GM18520 (cell line): ENCODE measurements at regions not wholly inside any gene's neighbourhood (a gene's known extent, or its start where the extent isn't known, plus 50 kb on each side); places are given as distances from the start of the nearest gene placed in this dataset.

ENCODE experiments used
- ATAC-seq: cut with Tn5 transposase; IDR thresholded peaks from one replicate; pipeline ENCODE4 v1.9.1; 2021; ENCODE audit not compliant: unreplicated experiment

GRCh38 chr1:59105548-59106507 is 191.1 kb upstream of the FGGY start:
- ATAC-seq = no peak

- ATAC-seq = no peak
Observed at GRCh38 chr1:59107516-59107915, 189.4 kb upstream of the FGGY start.

GRCh38 chr1:59107916-59108315 is 189.0 kb upstream of the FGGY start:
- no peak for ATAC-seq

GRCh38 chr1:59108481-59109317 is 188.2 kb upstream of the FGGY start:
- ATAC-seq = no peak

- no peak for ATAC-seq
Observed at GRCh38 chr1:59110271-59110670, 186.6 kb upstream of the FGGY start.

- ATAC-seq = no peak
Observed at GRCh38 chr1:59113876-59114457, 182.9 kb upstream of the FGGY start.

GRCh38 chr1:59115865-59116264 is 181.0 kb upstream of the FGGY start:
- ATAC-seq = no peak

- ATAC-seq = no peak
Observed at GRCh38 chr1:59116920-59117542, 179.9 kb upstream of the FGGY start.

- ATAC-seq = no peak
Observed at GRCh38 chr1:59122527-59122926, 174.4 kb upstream of the FGGY start.

GRCh38 chr1:59123081-59123681 is 173.7 kb upstream of the FGGY start:
- no peak for ATAC-seq

- ATAC-seq = no peak
Observed at GRCh38 chr1:59124166-59124565, 172.7 kb upstream of the FGGY start.

GRCh38 chr1:59125154-59125553 is 171.7 kb upstream of the FGGY start:
- ATAC-seq = no peak

GRCh38 chr1:59125676-59126320 is 171.1 kb upstream of the FGGY start:
- no peak for ATAC-seq

GRCh38 chr1:59126366-59126765 is 170.5 kb upstream of the FGGY start:
- no peak for ATAC-seq

GRCh38 chr1:59128239-59128736 is 168.6 kb upstream of the FGGY start:
- no peak for ATAC-seq

- no peak for ATAC-seq
Observed at GRCh38 chr1:59128784-59129227, 168.1 kb upstream of the FGGY start.

GRCh38 chr1:59132295-59132694 is 164.6 kb upstream of the FGGY start:
- ATAC-seq = no peak

GRCh38 chr1:59133997-59134396 is 162.9 kb upstream of the FGGY start:
- no peak for ATAC-seq

GRCh38 chr1:59135761-59136255 is 161.1 kb upstream of the FGGY start:
- no peak for ATAC-seq
